ENCODE measurements at regions not wholly inside any gene's neighbourhood (a gene's known extent, or its start where the extent isn't known, plus 50 kb on each side); places are given as distances from the start of the nearest gene placed in this dataset.

- Mint-ChIP-seq H3K27me3 (ENCODE audit: insufficient read depth) (no peaks in the 10 kb centered on the region), H3K4me1 (ENCODE audit: low read depth) (no peaks in the 10 kb centered on the region), H3K27ac (no peak overlapping the region), H3K36me3 (ENCODE audit: low read depth) (no peaks in the 10 kb centered on the region), H3K9me3 (peaks cover 35% of the 10 kb centered on the region), H3K4me3 (no peak overlapping the region)
- TF ChIP-seq, protein P1, sequence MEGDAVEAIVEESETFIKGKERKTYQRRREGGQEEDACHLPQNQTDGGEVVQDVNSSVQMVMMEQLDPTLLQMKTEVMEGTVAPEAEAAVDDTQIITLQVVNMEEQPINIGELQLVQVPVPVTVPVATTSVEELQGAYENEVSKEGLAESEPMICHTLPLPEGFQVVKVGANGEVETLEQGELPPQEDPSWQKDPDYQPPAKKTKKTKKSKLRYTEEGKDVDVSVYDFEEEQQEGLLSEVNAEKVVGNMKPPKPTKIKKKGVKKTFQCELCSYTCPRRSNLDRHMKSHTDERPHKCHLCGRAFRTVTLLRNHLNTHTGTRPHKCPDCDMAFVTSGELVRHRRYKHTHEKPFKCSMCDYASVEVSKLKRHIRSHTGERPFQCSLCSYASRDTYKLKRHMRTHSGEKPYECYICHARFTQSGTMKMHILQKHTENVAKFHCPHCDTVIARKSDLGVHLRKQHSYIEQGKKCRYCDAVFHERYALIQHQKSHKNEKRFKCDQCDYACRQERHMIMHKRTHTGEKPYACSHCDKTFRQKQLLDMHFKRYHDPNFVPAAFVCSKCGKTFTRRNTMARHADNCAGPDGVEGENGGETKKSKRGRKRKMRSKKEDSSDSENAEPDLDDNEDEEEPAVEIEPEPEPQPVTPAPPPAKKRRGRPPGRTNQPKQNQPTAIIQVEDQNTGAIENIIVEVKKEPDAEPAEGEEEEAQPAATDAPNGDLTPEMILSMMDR (IDR thresholded peaks at IDR 0.05) = no peak
- DNase-seq = no peak
Measured at GRCh38 chr1:69320757-69321211, 246.9 kb upstream of the LRRC7 start.

DNA sequence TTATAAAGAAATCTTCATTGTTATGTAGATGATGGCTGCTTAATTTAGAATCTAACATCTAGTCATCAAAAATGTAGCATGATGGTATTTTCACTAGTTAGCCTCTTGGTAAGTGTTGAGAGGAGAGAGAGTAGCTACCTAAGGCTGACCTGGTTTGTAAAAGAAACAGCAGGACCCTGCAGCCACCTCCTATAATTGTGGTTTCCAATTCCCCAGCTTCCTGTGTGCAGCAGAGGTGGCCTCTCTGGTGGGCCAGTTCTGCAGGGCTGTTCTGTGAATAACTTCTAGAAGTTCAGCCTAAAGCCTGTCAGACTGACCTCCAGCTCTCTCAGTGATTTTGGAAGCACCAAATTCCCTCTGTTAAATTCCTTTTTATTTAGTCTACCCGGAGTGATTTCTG, 246.4 kb upstream of the LRRC7 start:
- TF ChIP-seq, protein P1 (IDR thresholded peaks at IDR 0.05) = no peak
- Mint-ChIP-seq H3K4me3 (no peak overlapping the region), H3K27ac (no peak overlapping the region), H3K36me3 (ENCODE audit: low read depth) (no peaks in the 10 kb centered on the region), H3K9me3 (peaks cover 31% of the 10 kb centered on the region), H3K27me3 (ENCODE audit: insufficient read depth) (no peaks in the 10 kb centered on the region), H3K4me1 (ENCODE audit: low read depth) (no peaks in the 10 kb centered on the region)
- no peak for DNase-seq

DNA sequence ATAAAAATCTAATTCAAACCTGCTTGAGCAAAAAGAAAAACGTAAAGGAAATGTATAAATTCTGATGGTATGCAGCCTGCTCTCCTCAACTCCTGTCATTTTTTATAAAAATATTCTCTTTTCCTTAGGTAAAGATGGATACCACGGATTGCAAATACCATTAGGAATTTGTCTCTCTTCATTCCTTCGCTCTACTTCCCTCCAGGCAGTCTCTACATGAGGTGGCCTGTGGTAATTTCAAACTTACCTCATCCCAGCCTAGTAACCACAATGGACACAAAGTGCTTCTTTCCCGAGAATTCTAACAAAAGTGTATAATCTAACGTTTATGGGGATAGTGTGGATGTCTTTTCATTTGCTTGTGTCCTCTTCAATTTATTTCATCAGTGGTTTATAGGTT, 239.5 kb upstream of the LRRC7 start:
- TF ChIP-seq, protein P1 (IDR thresholded peaks at IDR 0.05) = no peak
- Mint-ChIP-seq H3K9me3 (peaks cover 46% of the 10 kb centered on the region), H3K4me3 (no peak overlapping the region), H3K27me3 (ENCODE audit: insufficient read depth) (no peaks in the 10 kb centered on the region; the same call in 1 of the 2 replicates), H3K4me1 (ENCODE audit: low read depth) (no peaks in the 10 kb centered on the region), H3K27ac (no peak overlapping the region), H3K36me3 (ENCODE audit: low read depth) (no peaks in the 10 kb centered on the region; the same call in 1 of the 2 replicates)
- no peak for DNase-seq

DNA sequence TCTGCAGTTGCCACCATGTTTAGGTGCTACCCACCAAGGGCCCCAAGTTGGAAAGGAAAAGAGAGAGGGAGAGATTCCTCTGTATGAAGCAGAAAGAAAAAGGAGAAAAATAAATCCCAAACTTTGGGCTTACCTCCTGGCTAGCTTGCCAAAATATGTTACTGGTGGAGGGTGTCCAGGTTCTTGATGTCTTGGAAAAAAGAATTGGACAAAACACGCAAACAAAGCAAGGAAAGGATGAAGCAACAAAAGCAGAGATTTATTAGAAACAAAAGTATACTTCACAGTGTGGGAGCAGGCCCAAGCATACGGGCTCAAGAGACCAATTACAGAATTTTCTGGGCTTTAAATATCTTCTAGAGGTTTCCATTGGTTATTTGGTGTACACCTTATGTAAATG, 204.5 kb upstream of the LRRC7 start:
- TF ChIP-seq, protein P1 (IDR thresholded peaks at IDR 0.05) = no peak

DNA sequence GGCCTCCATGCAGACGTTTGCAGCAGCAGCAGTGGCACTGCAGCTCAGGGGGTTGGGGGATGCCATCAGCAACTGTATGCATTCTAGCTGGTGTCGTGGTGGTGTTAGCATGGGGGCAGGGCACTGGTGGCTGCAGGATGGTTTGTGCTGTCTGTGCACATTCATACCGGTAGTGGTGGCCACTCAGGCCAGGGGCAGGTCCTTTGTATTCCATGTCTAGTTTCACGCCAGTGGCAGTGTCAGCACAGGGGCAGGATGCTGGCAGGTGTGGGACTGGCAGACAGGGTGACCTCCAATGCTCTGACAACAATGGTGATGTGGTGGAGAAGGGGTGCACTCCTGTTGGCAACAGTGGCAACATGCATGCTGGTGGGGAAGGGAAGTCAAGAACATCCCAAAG, 194.2 kb upstream of the LRRC7 start:
- 0 out of 2 replicates have a peak, but pooled peaks cover 8% of the 10 kb centered on the region for H3K36me3 Mint-ChIP-seq (ENCODE audit: low read depth)
- TF ChIP-seq, protein P1 (IDR thresholded peaks at IDR 0.05) = no peak
- peaks cover 58% of the 10 kb centered on the region for H3K9me3 Mint-ChIP-seq
- H3K4me1 Mint-ChIP-seq (ENCODE audit: low read depth) = no peaks in the 10 kb centered on the region
- DNase-seq = no peak
- no peak overlapping the region for H3K27ac Mint-ChIP-seq
- no peak overlapping the region for H3K4me3 Mint-ChIP-seq
- no peaks in the 10 kb centered on the region; the same call in 1 of the 2 replicates for H3K27me3 Mint-ChIP-seq (ENCODE audit: insufficient read depth)

More for the DNA sequence above, 204.5 kb upstream of the LRRC7 start:
- Mint-ChIP-seq H3K27ac (no peak overlapping the region), H3K36me3 (ENCODE audit: low read depth) (no peaks in the 10 kb centered on the region; the same call in 1 of the 2 replicates), H3K27me3 (ENCODE audit: insufficient read depth) (no peaks in the 10 kb centered on the region), H3K9me3 (peaks cover 34% of the 10 kb centered on the region), H3K4me3 (no peak overlapping the region), H3K4me1 (ENCODE audit: low read depth) (no peaks in the 10 kb centered on the region)
- DNase-seq = no peak

- no peak overlapping the region for H3K27ac Mint-ChIP-seq
- peaks cover 34% of the 10 kb centered on the region for H3K9me3 Mint-ChIP-seq
- H3K4me1 Mint-ChIP-seq (ENCODE audit: low read depth) = no peaks in the 10 kb centered on the region
- TF ChIP-seq, protein P1 (IDR thresholded peaks at IDR 0.05) = no peak
- no peaks in the 10 kb centered on the region for H3K36me3 Mint-ChIP-seq (ENCODE audit: low read depth)
- no peak overlapping the region for H3K4me3 Mint-ChIP-seq
- no peak for DNase-seq
- no peaks in the 10 kb centered on the region; the same call in 1 of the 2 replicates for H3K27me3 Mint-ChIP-seq (ENCODE audit: insufficient read depth)
Measured at GRCh38 chr1:69376408-69376807, 191.3 kb upstream of the LRRC7 start.
